ENCODE measurements at regions not wholly inside any gene's neighbourhood (a gene's known extent, or its start where the extent isn't known, plus 50 kb on each side); places are given as distances from the start of the nearest gene placed in this dataset.

DNA sequence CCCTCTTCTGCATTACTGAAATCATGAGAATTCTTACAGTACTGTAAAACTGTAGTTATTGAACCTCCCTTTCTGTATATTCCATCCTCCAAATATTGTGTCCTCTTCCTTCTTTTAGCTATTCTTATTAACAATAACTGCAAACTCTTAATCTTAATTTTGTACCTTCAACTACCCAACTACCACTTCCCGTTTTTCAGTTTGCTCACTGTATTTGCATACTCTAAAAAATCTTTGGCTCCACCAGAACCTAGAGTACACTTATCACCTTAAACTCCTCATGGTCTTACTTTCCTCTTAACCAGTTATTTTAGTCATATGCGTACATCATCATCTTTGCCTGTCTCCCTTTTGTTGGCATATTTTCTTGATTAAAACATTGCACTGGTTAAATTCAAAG is 543.7 kb downstream of the ARAP2 start:
- Histone ChIP-seq H3K4me1 (ENCODE audit: insufficient read depth, low read length, poor library complexity, severe bottlenecking) (no peaks in the 10 kb centered on the region), H3K4me2 (ENCODE audit: low read length) (no peak overlapping the region), H3K9me2 (ENCODE audit: insufficient read depth, low read length) (no peaks in the 10 kb centered on the region), H3K4me3 (ENCODE audit: low read depth, low read length, poor library complexity, severe bottlenecking) (no peak overlapping the region), H3K36me3 (ENCODE audit: insufficient read depth, low read length) (no peaks in the 10 kb centered on the region), H3K79me2 (ENCODE audit: insufficient read depth, low read depth, low read length) (no peaks in the 10 kb centered on the region), H4K20me1 (ENCODE audit: insufficient read depth, low read length) (no peaks in the 10 kb centered on the region), H3K9me3 (ENCODE audit: low read length) (no peaks in the 10 kb centered on the region), H3K27ac (ENCODE audit: low read depth, low read length, poor library complexity, severe bottlenecking) (no peak overlapping the region), H2AFZ (ENCODE audit: low read length) (no peak overlapping the region)
- intact Hi-C loops (cut with micrococcal nuclease; ENCODE audit: unreplicated experiment), result no loop called here
- TF ChIP-seq EZH2phosphoT487 (IDR thresholded peaks at IDR 0.05; ENCODE audit: borderline replicate concordance, low read depth, low read length), result no peak
- TF ChIP-seq, protein P1, sequence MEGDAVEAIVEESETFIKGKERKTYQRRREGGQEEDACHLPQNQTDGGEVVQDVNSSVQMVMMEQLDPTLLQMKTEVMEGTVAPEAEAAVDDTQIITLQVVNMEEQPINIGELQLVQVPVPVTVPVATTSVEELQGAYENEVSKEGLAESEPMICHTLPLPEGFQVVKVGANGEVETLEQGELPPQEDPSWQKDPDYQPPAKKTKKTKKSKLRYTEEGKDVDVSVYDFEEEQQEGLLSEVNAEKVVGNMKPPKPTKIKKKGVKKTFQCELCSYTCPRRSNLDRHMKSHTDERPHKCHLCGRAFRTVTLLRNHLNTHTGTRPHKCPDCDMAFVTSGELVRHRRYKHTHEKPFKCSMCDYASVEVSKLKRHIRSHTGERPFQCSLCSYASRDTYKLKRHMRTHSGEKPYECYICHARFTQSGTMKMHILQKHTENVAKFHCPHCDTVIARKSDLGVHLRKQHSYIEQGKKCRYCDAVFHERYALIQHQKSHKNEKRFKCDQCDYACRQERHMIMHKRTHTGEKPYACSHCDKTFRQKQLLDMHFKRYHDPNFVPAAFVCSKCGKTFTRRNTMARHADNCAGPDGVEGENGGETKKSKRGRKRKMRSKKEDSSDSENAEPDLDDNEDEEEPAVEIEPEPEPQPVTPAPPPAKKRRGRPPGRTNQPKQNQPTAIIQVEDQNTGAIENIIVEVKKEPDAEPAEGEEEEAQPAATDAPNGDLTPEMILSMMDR (conservative IDR thresholded peaks at IDR 0.05; ENCODE audit: low read length), result no peak
- no peak for DNase-seq (ENCODE audit: low spot score)
- no TSS peak for BruUV-seq (replicated peaks)
- ChIA-PET POLR2A (no interaction called here), CTCF (ENCODE audit: unreplicated experiment) (no interaction called here)

GRCh38 chr4:35709080-35709479 is 535.2 kb downstream of the ARAP2 start:
- TF ChIP-seq, protein P1 (conservative IDR thresholded peaks at IDR 0.05; ENCODE audit: low read length), result no peak
- TF ChIP-seq EZH2phosphoT487 (IDR thresholded peaks at IDR 0.05; ENCODE audit: borderline replicate concordance, low read depth, low read length), result no peak
- BruUV-seq (replicated peaks), result no TSS peak
- intact Hi-C loops (cut with micrococcal nuclease; ENCODE audit: unreplicated experiment), result no loop called here
- ChIA-PET POLR2A (no interaction called here), CTCF (ENCODE audit: unreplicated experiment) (no interaction called here)
- Histone ChIP-seq H3K4me2 (ENCODE audit: low read length) (no peak overlapping the region), H3K27ac (ENCODE audit: low read depth, low read length, poor library complexity, severe bottlenecking) (no peak overlapping the region), H3K79me2 (ENCODE audit: insufficient read depth, low read depth, low read length) (no peaks in the 10 kb centered on the region), H3K9me2 (ENCODE audit: insufficient read depth, low read length) (no peaks in the 10 kb centered on the region), H3K9me3 (ENCODE audit: low read length) (no peaks in the 10 kb centered on the region), H3K4me1 (ENCODE audit: insufficient read depth, low read length, poor library complexity, severe bottlenecking) (no peaks in the 10 kb centered on the region), H2AFZ (ENCODE audit: low read length) (no peak overlapping the region), H3K4me3 (ENCODE audit: low read depth, low read length, poor library complexity, severe bottlenecking) (no peak overlapping the region), H3K36me3 (ENCODE audit: insufficient read depth, low read length) (no peaks in the 10 kb centered on the region), H4K20me1 (ENCODE audit: insufficient read depth, low read length) (no peaks in the 10 kb centered on the region)
- no peak for DNase-seq (ENCODE audit: low spot score)

- BruUV-seq (replicated peaks), result no TSS peak
These were observed 534.0 kb downstream of the ARAP2 start for GRCh38 chr4:35710343-35710742.

More at GRCh38 chr4:35710343-35710742, 534.0 kb downstream of the ARAP2 start:
- Histone ChIP-seq H3K4me3 (ENCODE audit: low read depth, low read length, poor library complexity, severe bottlenecking) (no peak overlapping the region), H3K9me3 (ENCODE audit: low read length) (0 out of 2 replicates have a peak, but pooled peaks cover 6% of the 10 kb centered on the region), H3K4me1 (ENCODE audit: insufficient read depth, low read length, poor library complexity, severe bottlenecking) (no peaks in the 10 kb centered on the region), H3K27ac (ENCODE audit: low read depth, low read length, poor library complexity, severe bottlenecking) (no peak overlapping the region), H3K79me2 (ENCODE audit: insufficient read depth, low read depth, low read length) (no peaks in the 10 kb centered on the region), H3K9me2 (ENCODE audit: insufficient read depth, low read length) (no peaks in the 10 kb centered on the region), H3K36me3 (ENCODE audit: insufficient read depth, low read length) (no peaks in the 10 kb centered on the region), H2AFZ (ENCODE audit: low read length) (no peak overlapping the region), H4K20me1 (ENCODE audit: insufficient read depth, low read length) (no peaks in the 10 kb centered on the region), H3K4me2 (ENCODE audit: low read length) (no peak overlapping the region)
- intact Hi-C loops (cut with micrococcal nuclease; ENCODE audit: unreplicated experiment), result no loop called here
- CTCF ChIA-PET (ENCODE audit: unreplicated experiment), result no interaction called here
- POLR2A ChIA-PET, result no interaction called here
- no peak for DNase-seq (ENCODE audit: low spot score)
- TF ChIP-seq, protein P1 (conservative IDR thresholded peaks at IDR 0.05; ENCODE audit: low read length), result no peak
- no peak for TF ChIP-seq EZH2phosphoT487 (IDR thresholded peaks at IDR 0.05; ENCODE audit: borderline replicate concordance, low read depth, low read length)
